Breast epithelium (tissue), 4 donors: ENCODE measurements at regions not wholly inside any gene's neighbourhood (a gene's known extent, or its start where the extent isn't known, plus 50 kb on each side); places are given as distances from the start of the nearest gene placed in this dataset.
"Not testable (repeated sequence)": the region's sequence is repeated elsewhere in the genome, so short reads cannot be mapped to it uniquely, and the experiment has no call there.

Experiments
- DNase-seq, 2 donors: peaks; one replicate each; pipeline ENCODE4 v3.0.0-alpha.2; 2019; ENCODE audit warnings: low spot score in 2 of 2
- H3K27ac ChIP-seq, 2 donors: fragments of 200-600 bp; sonication (generic) in 1 of 2; one replicate each; pipeline ENCODE4 v1.5.1; 2016 to 2019; ENCODE audit warnings: mild to moderate bottlenecking in 1 of 2
- H3K27me3 ChIP-seq, 2 donors: fragments of 200-600 bp; sonication (generic) in 1 of 2; one replicate each; pipeline versions ENCODE4 v1.5.1 to v1.6.0; 2017 to 2019; ENCODE audit warnings: control low read depth in 1 of 2, mild to moderate bottlenecking in 1 of 2
- H3K36me3 ChIP-seq: fragments of 200-600 bp; one replicate; pipeline ENCODE4 v1.5.1; 2019
- H3K4me1 ChIP-seq, 2 donors: fragments of 200-600 bp; sonication (generic); one replicate each; pipeline ENCODE4 v1.5.1; 2016 to 2019; ENCODE audit warnings: control low read depth in 1 of 2
- H3K4me3 ChIP-seq, 3 donors: fragments of 200-600 bp; sonication (generic); 1 replicate in 2 of 3; 2 replicates in 1 of 3; pipeline ENCODE4 v1.5.1; 2016 to 2019; ENCODE audit warnings: mild to moderate bottlenecking in 3 of 3, moderate library complexity in 2 of 3
- H3K9me3 ChIP-seq, 2 donors: fragments of 200-600 bp; sonication (generic) in 1 of 2; one replicate each; pipeline ENCODE4 v1.5.1; 2016 to 2019; ENCODE audit warnings: control low read depth in 1 of 2
- POLR2A ChIP-seq: fragments of 450-650 bp; IDR thresholded peaks from one replicate; pipeline ENCODE4 v1.6.1; 2016; ENCODE audit warnings: antibody characterized with exemption, mild to moderate bottlenecking, moderate library complexity
- POLR2AphosphoS5 ChIP-seq, 3 donors: sonication (generic); formaldehyde crosslinking; IDR thresholded peaks; one replicate each; pipeline ENCODE4 v1.6.1; 2017; ENCODE audit warnings: antibody characterized with exemption in 3 of 3
- intact Hi-C: fragments of 100-400 bp; cut with DNase I; formaldehyde crosslinking; loops from one replicate; pipeline ENCODE4 v1.15.1; 2023; ENCODE audit warnings: low total_unique reads
- TF ChIP-seq, protein P1 (sequence below), 3 donors: fragments of 450-650 bp; IDR thresholded peaks; one replicate each; pipeline ENCODE4 v1.5.1; 2016 to 2017; ENCODE audit warnings: antibody characterized with exemption in 3 of 3, mild to moderate bottlenecking in 3 of 3, moderate library complexity in 3 of 3

DNA sequence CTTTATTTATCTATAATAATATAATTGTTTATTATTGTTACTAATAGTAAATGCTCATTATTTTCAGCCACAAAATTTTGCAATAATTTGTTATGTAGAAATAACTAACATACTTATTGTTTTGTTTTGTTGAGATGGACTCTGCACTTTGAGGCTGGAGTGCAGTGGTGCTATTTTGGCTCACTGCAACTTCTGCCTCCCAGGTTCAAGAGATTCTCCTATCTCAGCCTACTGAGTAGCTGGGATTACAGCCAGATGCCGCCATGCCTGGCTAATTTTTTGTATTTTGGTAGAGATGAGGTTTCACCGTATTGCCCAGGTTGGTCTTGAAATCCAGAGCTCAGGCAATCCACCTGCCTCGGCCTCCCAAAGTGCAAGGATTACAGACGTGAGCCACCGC is 76.6 kb upstream of the RAP1B start:
- no peak overlapping the region for H3K4me3 ChIP-seq
- H3K27ac ChIP-seq: no peak overlapping the region
- no peaks in the 10 kb centered on the region for H3K36me3 ChIP-seq
- no peaks in the 10 kb centered on the region for H3K9me3 ChIP-seq
- intact Hi-C loops: loop anchor here (10.0 kb wide), 1 partner anchor 169 kb away; no protein-coding TSS in a partner anchor
- DNase-seq: no peak
- TF ChIP-seq, protein P1, sequence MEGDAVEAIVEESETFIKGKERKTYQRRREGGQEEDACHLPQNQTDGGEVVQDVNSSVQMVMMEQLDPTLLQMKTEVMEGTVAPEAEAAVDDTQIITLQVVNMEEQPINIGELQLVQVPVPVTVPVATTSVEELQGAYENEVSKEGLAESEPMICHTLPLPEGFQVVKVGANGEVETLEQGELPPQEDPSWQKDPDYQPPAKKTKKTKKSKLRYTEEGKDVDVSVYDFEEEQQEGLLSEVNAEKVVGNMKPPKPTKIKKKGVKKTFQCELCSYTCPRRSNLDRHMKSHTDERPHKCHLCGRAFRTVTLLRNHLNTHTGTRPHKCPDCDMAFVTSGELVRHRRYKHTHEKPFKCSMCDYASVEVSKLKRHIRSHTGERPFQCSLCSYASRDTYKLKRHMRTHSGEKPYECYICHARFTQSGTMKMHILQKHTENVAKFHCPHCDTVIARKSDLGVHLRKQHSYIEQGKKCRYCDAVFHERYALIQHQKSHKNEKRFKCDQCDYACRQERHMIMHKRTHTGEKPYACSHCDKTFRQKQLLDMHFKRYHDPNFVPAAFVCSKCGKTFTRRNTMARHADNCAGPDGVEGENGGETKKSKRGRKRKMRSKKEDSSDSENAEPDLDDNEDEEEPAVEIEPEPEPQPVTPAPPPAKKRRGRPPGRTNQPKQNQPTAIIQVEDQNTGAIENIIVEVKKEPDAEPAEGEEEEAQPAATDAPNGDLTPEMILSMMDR (IDR thresholded peaks at IDR 0.05): no peak
- TF ChIP-seq POLR2A (no peak), POLR2AphosphoS5 (IDR thresholded peaks at IDR 0.05) (no peak)
- H3K27me3 ChIP-seq: no peaks in the 10 kb centered on the region
- no peaks in the 10 kb centered on the region for H3K4me1 ChIP-seq

DNA sequence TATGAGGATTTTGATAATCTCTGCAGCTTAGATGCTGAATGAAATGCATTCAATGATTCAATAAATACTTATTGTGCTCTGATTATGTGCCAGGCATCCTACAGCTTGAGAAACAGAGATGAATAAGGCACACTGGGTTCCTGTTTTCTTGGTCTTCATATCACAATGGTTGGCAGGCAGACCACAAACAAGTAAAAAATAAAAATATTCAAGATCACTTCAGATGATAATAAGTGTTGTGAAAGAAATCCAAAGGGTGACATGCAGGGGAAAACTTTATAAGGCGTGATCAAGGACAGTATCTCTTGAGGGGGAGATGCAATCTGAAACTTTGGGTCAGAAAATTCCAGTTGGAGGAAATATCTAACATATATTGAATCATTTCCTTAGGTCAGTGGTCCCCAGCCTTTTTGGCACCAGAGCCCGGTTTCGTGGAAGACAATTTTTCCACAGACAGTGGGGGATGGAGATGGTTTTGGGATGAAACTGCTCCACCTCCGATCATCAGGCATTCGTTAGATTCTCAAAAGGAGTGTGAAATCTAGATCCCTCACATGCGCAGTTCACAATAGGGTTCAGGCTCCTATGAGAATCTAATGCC is 73.7 kb upstream of the RAP1B start:
- Histone ChIP-seq H3K4me1 (no peaks in the 10 kb centered on the region), H3K27ac (no peak overlapping the region), H3K9me3 (no peaks in the 10 kb centered on the region), H3K36me3 (no peaks in the 10 kb centered on the region), H3K27me3 (no peaks in the 10 kb centered on the region), H3K4me3 (no peak overlapping the region)
- no peak for DNase-seq
- TF ChIP-seq, protein P1 (IDR thresholded peaks at IDR 0.05): no peak
- TF ChIP-seq POLR2A (no peak), POLR2AphosphoS5 (IDR thresholded peaks at IDR 0.05) (no peak)
- intact Hi-C loops: loop anchor here (10.0 kb wide), 1 partner anchor 172 kb away; no protein-coding TSS in a partner anchor

DNA sequence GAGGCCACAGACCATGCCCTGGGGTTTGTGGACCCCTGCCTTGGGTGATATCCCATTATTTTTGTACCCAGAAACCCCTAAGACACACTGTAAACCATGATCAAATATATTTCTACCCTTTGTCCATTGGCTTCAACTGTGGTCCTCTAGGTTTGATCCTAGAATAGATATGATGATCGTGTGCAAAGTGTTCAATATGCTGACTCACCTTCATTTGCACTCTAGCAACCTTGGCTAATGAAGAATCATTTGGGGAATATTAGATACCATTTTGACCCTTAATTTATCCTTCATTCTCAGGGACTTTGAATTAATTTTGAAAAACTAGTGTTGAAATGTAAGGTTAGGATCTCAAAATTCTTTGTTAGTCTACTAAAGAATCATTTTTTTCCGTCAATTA is 73.1 kb upstream of the RAP1B start:
- H3K27ac ChIP-seq: no peak overlapping the region

DNA sequence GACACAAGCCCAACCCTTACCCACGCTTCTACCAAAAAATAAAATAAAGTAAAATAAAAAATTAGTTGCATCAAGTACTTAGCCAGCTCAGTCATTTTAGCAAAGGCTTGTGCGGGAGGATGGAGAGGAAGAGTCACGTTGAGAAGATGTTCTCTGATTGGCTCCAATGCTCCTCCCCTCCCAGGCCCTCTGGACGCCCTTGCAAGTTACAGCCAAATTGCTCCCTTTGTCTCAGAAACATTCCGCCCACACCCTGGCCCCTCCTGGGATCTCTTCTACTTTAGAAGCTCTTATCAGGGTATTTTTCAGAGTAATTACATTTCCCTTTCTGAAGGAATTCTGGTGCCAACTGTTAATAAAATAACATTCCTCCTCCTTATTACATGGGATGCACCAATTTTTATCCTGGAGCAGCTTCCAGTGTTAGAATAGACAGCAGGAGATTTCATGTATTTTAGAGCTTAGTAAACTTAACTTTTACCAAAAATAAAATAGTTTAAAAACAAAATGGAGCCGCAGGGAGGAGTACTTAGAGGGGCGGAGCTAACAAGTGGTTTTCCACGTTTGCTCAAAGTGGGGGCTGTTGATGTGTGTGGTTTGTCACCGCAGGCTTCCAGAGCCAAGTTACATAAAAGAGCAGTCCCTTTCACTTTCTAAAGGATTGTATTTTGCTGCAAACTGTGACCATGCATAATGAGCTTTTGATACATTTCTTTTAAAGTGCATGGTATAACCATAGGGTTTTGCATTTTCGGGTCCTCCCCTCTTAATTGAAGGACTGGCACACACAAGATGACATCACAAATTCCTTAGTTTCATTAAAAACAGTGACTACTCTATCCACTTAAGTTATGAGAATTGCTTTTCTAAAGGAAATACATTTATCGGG is 71.7 kb upstream of the RAP1B start:
- TF ChIP-seq POLR2AphosphoS5 (IDR thresholded peaks at IDR 0.05): no peak
- TF ChIP-seq, protein P1 (IDR thresholded peaks at IDR 0.05): no peak
- no peak for TF ChIP-seq POLR2A
- H3K27me3 ChIP-seq: no peaks in the 10 kb centered on the region
- H3K36me3 ChIP-seq: no peaks in the 10 kb centered on the region
- H3K4me3 ChIP-seq: peak overlapping the region; percentile 26 to 58 (median 37)
- no peaks in the 10 kb centered on the region for H3K4me1 ChIP-seq
- peak overlapping the region; percentile 79 to 80 for H3K27ac ChIP-seq
- no peaks in the 10 kb centered on the region for H3K9me3 ChIP-seq
- DNase-seq: peak in 1 of 2 donors; percentile 30
- intact Hi-C loops: loop anchor here (10.0 kb wide), 1 partner anchor 174 kb away; no protein-coding TSS in a partner anchor

More for the DNA sequence above, 73.1 kb upstream of the RAP1B start:
- no peak for TF ChIP-seq POLR2A
- TF ChIP-seq POLR2AphosphoS5 (IDR thresholded peaks at IDR 0.05): no peak
- TF ChIP-seq, protein P1 (IDR thresholded peaks at IDR 0.05): no peak
- H3K4me1 ChIP-seq: no peaks in the 10 kb centered on the region
- no peaks in the 10 kb centered on the region for H3K36me3 ChIP-seq
- no peaks in the 10 kb centered on the region for H3K27me3 ChIP-seq
- intact Hi-C loops: loop anchor here (10.0 kb wide), 1 partner anchor 173 kb away; no protein-coding TSS in a partner anchor
- H3K9me3 ChIP-seq: no peaks in the 10 kb centered on the region
- no peak for DNase-seq
- no peak overlapping the region for H3K4me3 ChIP-seq

DNA sequence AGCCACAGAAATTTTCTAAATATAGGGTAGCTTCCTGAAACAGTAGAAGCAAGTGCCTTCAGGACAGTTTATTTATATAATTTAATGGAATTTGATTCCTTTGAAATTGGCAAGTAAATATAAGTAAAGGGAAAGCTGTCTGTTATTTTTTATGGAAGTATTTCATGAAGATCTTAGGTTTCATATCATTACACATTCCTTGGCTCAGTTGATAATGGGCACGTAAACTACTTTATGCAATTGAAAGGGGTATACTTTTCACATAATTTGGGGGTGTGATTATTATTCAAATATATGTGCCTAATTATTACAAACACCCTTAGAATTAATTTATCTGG is 71.1 kb upstream of the RAP1B start:
- Histone ChIP-seq H3K27ac (peak overlapping the region in 1 of 2 donors; percentile 79), H3K27me3 (no peaks in the 10 kb centered on the region), H3K4me3 (peak overlapping the region; percentile 26 to 58 (median 37)), H3K4me1 (no peaks in the 10 kb centered on the region), H3K9me3 (no peaks in the 10 kb centered on the region), H3K36me3 (no peaks in the 10 kb centered on the region)
- no peak for DNase-seq
- TF ChIP-seq, protein P1 (IDR thresholded peaks at IDR 0.05): no peak
- TF ChIP-seq POLR2A: no peak
- no peak for TF ChIP-seq POLR2AphosphoS5 (IDR thresholded peaks at IDR 0.05)
- intact Hi-C loops: loop anchor here (10.0 kb wide), 1 partner anchor 175 kb away; no protein-coding TSS in a partner anchor

DNA sequence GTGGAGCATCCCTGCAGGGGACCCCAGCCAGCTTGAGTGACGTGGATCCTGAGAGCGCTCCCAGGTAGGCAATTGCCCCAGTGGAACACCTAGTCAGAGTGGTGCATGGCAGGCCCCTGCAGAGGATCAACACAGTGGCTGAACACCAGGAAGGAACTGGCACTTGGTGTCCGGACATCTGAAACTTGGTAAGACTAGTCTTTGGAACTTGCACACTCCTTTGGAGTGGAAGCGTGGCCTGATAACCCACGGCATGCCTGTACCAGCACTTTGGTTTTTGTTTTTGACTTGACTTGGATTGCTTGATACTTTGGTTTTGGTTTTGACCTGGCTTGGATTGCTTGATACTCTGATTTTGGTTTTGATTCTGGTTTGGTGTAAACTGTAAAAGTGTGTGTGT is 69.9 kb upstream of the RAP1B start:
- H3K9me3 ChIP-seq, H3K27ac ChIP-seq, intact Hi-C loops, H3K4me3 ChIP-seq, H3K27me3 ChIP-seq, DNase-seq, H3K4me1 ChIP-seq, H3K36me3 ChIP-seq: not testable (repeated sequence)

DNA sequence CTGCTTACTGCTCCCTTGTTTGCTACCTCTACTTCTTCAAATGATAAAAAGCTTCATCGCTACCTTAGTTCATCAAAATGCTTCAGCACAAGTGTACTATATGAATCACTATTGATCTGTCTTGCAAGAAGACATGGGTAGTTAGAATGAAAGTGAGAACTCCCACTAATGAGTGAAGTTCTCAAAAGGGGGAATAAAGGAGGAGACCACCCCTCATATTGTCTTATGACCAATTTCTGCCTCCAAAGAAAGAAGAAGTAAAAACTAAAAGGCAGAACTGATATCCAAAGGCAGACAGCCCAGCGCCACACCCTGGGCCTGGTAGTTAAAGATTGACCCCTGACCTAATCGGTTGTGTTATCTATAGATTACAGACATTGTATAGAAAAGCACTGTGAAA is 63.4 kb upstream of the RAP1B start:
- intact Hi-C loops, H3K4me3 ChIP-seq, H3K36me3 ChIP-seq, H3K4me1 ChIP-seq, H3K27me3 ChIP-seq, DNase-seq, H3K27ac ChIP-seq: not testable (repeated sequence)
- peaks cover 17 to 29% of the 10 kb centered on the region in 2 donors for H3K9me3 ChIP-seq
